Erythroblast (primary cell): ENCODE measurements at regions not wholly inside any gene's neighbourhood (a gene's known extent, or its start where the extent isn't known, plus 50 kb on each side); places are given as distances from the start of the nearest gene placed in this dataset.

ENCODE experiments used
- GATA1 ChIP-seq: IDR thresholded peaks from 2 replicates; pipeline ENCODE4 v1.6.1; 2011; ENCODE audit warnings: low read depth, mild to moderate bottlenecking, control low read depth, low read length, moderate library complexity
- POLR2A ChIP-seq: IDR thresholded peaks from 2 replicates; pipeline ENCODE4 v1.6.1; 2011; ENCODE audit warnings: mild to moderate bottlenecking, low read length

DNA sequence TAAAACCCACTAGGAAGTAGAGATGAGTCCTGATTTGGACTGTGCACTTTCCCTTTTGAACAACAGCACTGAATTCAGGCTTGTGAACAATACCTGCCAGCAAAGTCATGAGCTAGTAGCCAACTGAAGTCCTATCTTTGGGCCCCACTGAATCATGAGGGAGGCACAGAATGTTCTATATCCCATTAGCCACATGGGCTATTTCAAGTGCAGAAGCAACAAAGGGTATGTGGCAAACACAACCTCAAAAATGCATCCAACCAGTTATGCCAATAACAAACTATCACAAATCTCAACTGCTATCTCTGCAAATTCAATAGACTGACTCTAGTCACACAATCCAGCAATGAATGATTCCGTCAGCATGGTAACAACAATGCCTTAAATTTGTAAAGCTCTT, 276.0 kb downstream of the MRPL39 start:
- TF ChIP-seq POLR2A (no peak), GATA1 (no peak)
